ENCODE measurements at regions not wholly inside any gene's neighbourhood (a gene's known extent, or its start where the extent isn't known, plus 50 kb on each side); places are given as distances from the start of the nearest gene placed in this dataset.

DNA sequence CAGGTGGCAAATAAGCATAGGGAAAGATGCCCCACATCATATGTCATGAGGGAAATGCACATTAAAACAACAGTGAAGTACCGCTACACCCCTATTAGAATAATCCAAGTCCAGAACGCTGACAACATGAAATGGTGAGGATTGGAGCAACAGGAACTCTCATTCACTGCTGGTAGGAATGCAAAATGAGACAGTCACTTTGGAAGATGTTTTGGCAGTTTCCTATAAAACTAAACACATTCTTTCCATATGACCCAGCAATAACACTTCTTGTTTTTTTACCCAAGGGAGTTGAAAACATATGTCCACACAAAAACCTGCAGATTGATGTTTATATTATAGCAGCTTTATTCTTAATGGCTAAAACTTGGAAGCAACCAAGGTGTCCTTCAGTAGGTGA is 116.4 kb upstream of the TOPAZ1 start:
- TF ChIP-seq, protein P1, sequence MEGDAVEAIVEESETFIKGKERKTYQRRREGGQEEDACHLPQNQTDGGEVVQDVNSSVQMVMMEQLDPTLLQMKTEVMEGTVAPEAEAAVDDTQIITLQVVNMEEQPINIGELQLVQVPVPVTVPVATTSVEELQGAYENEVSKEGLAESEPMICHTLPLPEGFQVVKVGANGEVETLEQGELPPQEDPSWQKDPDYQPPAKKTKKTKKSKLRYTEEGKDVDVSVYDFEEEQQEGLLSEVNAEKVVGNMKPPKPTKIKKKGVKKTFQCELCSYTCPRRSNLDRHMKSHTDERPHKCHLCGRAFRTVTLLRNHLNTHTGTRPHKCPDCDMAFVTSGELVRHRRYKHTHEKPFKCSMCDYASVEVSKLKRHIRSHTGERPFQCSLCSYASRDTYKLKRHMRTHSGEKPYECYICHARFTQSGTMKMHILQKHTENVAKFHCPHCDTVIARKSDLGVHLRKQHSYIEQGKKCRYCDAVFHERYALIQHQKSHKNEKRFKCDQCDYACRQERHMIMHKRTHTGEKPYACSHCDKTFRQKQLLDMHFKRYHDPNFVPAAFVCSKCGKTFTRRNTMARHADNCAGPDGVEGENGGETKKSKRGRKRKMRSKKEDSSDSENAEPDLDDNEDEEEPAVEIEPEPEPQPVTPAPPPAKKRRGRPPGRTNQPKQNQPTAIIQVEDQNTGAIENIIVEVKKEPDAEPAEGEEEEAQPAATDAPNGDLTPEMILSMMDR (IDR thresholded peaks at IDR 0.05), result no peak
- TF ChIP-seq POLR2AphosphoS5 (IDR thresholded peaks at IDR 0.05; ENCODE audit: insufficient read depth in 1 of 2, low read depth in 1 of 2) (no peak), POLR2A (IDR thresholded peaks at IDR 0.05) (no peak)

All from vagina (tissue), 2 donors.